ENCODE measurements at regions not wholly inside any gene's neighbourhood (a gene's known extent, or its start where the extent isn't known, plus 50 kb on each side); places are given as distances from the start of the nearest gene placed in this dataset.

DNA sequence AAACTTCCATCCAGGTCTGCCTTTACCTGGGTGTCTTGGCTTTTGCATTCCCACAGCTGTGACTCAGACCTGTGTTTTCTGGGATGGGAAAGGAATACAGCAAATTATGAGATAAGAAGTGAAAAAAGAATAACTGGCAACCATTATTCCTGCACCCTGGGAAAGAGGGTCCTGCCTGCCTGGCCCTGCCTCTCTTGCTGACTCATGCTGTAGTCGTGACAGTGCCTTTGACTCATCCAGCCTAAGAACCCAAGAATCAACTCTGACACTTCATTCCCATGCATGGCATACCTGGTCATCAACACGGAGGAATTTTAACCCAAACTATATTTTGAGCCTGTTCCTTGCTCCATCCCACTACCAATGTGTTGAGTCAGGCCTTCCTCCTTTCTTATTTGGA lies 185.4 kb upstream of the SERP2 start:
- no peak overlapping the region for H3K4me3 ChIP-seq (ENCODE audit: low read depth, low read length)
- peak; percentile 26 for DNase-seq (ENCODE audit: low read depth)

DNA sequence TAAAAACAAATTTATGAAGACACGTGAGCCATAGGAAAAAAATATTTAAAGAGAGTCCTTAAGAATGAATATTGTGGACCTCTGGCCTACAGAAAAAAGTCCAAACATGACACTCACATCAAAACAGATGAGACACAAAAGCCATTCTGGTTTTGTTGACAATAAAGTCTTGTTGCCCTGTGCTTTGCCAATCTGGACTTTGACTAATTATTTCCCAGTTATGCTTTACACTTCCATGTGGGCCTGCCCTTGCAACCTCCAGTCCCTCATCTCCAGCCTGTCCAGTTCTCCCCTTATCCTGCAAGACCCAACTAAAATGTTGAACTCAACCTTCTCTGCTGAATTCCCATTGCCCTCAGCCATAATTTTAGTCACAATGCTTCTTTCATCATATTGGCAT lies 184.5 kb upstream of the SERP2 start:
- H3K4me3 ChIP-seq (ENCODE audit: low read depth, low read length) = no peak overlapping the region
- no peak for DNase-seq (ENCODE audit: low read depth)

DNA sequence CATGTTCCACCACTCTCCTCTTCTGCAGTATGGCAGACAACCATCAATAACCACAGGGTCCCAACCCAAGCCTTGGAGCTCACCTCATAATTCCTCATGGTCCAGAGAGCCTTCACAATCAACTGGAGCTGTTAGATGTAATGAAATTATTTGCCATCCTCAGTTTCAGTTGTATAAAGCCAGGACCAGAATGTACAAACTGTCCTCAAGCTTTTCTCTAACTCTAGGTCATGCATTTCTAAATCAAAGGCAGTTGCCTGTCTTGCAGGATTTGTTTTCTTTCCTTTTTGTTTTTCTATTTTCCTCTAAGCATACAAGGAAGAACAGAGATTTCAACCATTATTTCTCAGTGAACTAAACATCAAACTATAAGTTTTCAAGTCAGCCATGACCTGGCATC lies 182.5 kb upstream of the SERP2 start:
- H3K4me3 ChIP-seq (ENCODE audit: low read depth, low read length) = no peak overlapping the region
- DNase-seq (ENCODE audit: low read depth) = no peak

- no peak for DNase-seq (ENCODE audit: low read depth)
- no peak overlapping the region for H3K4me3 ChIP-seq (ENCODE audit: low read depth, low read length)
Observed at GRCh38 chr13:44191504-44192171, 182.0 kb upstream of the SERP2 start.

DNA sequence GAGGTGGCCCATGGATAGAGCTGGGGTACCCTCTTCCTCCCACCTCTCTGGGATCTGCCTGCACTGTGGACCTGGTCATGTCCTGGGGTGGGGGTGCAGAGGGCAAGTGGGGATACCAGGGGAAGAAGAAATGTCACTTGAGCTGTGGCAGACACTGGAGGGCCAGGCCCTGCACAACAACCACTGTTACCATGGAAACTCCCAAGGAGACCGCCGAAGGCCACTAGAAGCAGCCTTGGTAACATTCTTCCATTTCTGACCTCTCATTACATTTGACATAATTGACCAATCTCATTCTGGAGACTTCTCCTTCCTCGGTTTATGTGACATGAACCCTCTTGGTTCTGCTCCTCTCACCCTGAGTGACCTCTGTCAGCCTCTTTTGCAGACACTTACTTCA lies 179.9 kb upstream of the SERP2 start:
- no peak overlapping the region for H3K4me3 ChIP-seq (ENCODE audit: low read depth, low read length)
- no peak for DNase-seq (ENCODE audit: low read depth)

- H3K4me3 ChIP-seq (ENCODE audit: low read depth, low read length) = no peak overlapping the region
- no peak for DNase-seq (ENCODE audit: low read depth)
Observed at GRCh38 chr13:44195245-44195644, 178.4 kb upstream of the SERP2 start.

GRCh38 chr13:44196196-44196751 lies 177.3 kb upstream of the SERP2 start:
- H3K4me3 ChIP-seq (ENCODE audit: low read depth, low read length) = no peak overlapping the region
- DNase-seq (ENCODE audit: low read depth) = no peak

GRCh38 chr13:44197791-44198770 lies 175.5 kb upstream of the SERP2 start:
- no peak for DNase-seq (ENCODE audit: low read depth)
- H3K4me3 ChIP-seq (ENCODE audit: low read depth, low read length) = no peak overlapping the region

- no peak overlapping the region for H3K4me3 ChIP-seq (ENCODE audit: low read depth, low read length)
- no peak for DNase-seq (ENCODE audit: low read depth)
Observed at GRCh38 chr13:44198826-44199225, 174.8 kb upstream of the SERP2 start.

- DNase-seq (ENCODE audit: low read depth) = no peak
- no peak overlapping the region for H3K4me3 ChIP-seq (ENCODE audit: low read depth, low read length)
Observed at GRCh38 chr13:44199627-44200207, 173.9 kb upstream of the SERP2 start.

GRCh38 chr13:44206434-44206833 lies 167.2 kb upstream of the SERP2 start:
- DNase-seq (ENCODE audit: low read depth) = no peak
- no peak overlapping the region for H3K4me3 ChIP-seq (ENCODE audit: low read depth, low read length)

GRCh38 chr13:44207476-44207875 lies 166.1 kb upstream of the SERP2 start:
- H3K4me3 ChIP-seq (ENCODE audit: low read depth, low read length) = no peak overlapping the region
- DNase-seq (ENCODE audit: low read depth) = no peak

DNA sequence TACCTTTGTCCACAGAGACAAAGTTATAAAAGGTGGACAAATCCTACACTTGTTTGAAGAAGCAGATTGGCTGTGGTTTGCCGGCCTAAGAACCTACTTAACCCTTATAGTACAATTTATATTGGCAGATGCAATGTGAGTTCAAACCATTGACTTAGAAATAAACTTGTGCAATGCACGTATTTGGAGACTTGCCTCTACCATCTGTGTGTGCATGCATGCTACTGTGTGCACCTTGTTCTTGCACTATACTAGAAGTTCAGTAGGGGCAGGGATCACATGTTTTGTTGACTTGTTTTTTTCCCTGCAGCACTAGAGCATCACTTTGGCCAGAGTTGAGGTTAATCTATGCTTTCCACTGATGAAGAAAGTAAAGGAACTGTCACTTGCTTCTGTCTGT lies 163.1 kb upstream of the SERP2 start:
- no peak for DNase-seq (ENCODE audit: low read depth)
- no peak overlapping the region for H3K4me3 ChIP-seq (ENCODE audit: low read depth, low read length)

GRCh38 chr13:44211286-44211685 lies 162.3 kb upstream of the SERP2 start:
- DNase-seq (ENCODE audit: low read depth) = no peak
- H3K4me3 ChIP-seq (ENCODE audit: low read depth, low read length) = no peak overlapping the region

DNA sequence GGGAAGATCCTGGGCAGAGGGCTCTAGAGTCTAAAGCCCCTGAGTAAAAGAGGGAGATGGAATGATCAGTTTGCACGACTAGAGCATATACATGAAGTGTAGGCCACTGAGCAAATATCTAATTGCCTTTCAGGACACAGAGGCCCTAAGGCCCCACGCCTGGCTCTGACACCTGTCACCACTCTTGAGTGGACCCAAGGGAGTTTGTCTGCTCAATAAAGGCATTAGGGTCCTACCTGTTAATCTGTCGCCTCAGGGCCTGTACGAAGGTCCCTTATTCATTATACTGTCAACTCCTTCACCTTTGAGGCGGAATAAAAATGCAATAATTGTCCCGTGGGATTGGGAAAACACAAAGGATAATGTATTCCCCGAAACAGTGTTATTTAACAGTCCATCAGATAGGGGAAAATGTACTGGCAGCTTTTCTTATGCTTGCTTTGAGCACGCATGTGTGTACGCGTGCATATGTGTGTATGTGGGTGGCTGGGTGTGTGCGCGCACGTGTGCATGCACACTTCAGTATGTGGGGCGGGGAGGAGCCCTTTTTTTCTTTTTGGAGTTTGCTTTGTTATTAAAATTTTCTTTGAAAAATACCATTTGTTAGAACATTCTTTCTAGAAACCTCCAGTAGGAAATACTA lies 161.8 kb upstream of the SERP2 start:
- no peak for DNase-seq (ENCODE audit: low read depth)
- H3K4me3 ChIP-seq (ENCODE audit: low read depth, low read length) = no peak overlapping the region

DNA sequence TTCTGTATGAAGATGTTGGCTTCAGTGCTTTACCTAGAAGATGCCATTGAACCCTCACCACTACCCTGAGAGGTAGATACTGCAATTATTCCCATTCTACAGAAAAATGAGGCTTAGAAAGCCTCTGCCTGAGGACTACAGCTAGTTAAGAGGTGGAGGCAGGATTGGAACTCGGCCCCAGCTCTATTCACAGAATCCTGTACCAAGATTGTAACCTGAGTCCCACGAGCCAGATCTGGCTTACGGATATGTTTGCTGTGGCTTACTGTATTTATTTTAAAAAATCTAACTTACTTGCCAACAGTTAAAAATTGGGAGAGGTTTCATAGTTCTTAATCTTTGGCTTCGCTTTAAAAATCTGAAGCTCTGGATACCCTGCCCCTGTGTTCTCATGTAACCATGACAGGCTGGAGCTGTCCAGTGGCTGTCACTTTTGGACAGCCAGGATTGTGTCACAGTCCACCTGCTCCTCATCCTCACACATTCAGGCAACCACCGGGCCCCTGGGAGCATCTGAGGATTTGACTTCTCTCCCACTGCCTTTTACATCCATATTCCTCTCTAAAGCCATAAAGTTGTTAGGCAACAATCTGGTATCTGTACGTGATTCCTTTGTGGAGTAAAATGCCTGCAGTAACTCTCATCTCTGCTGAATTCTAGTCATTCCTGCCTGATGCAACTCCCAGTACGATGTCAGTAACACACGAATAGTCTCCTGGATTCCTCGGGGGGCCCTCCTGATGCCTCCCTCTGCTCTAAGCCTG lies 160.8 kb upstream of the SERP2 start:
- H3K4me3 ChIP-seq (ENCODE audit: low read depth, low read length) = no peak overlapping the region

DNA sequence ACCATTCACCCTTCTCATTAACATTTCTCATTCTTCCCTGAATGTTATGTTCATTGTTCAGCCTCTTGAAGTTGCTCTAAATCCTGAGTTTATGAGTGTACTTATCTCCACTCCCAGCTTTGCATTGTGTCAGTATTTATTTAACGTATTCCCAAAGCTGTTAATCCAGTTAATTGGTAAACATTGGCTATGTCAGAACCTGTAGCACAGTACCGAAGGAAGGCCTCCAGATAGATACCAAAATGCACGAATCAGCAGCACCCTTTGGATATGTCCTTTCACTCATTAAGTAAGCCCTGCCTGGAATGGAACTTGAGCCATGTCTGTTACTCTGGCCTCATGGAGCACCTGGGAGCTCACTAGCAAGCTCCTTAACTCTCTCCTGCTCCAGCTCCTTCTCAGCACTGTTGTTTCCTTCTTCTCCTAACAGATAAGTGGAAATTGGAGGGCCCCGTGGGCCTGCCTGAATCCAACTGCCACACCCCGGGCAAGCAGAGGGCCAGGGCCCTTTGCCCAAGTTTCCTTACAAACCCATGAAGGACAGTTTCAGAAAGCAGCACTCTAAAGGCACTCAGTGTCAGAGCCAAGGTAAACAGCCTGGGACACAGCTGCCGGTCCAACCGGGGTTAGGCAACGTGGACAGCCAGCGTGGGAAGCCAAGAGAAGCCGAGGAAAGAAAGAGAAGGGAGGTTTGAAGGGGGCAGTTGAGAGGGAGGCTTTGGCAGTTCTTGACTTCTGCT lies 155.0 kb upstream of the SERP2 start:
- no peak overlapping the region for H3K4me3 ChIP-seq (ENCODE audit: low read depth, low read length)
- no peak for DNase-seq (ENCODE audit: low read depth)

More for the DNA sequence above, 160.8 kb upstream of the SERP2 start:
- no peak for DNase-seq (ENCODE audit: low read depth)

Data from skeletal muscle cell (primary cell).